Peyer's patch (tissue), 4 donors: ENCODE measurements at regions not wholly inside any gene's neighbourhood (a gene's known extent, or its start where the extent isn't known, plus 50 kb on each side); places are given as distances from the start of the nearest gene placed in this dataset.
A peak's percentile ranks its signal among the peaks of the same experiment; 100 is the strongest.

Experiments
- DNase-seq, 3 donors: peaks; one replicate each; pipeline ENCODE4 v3.0.0-alpha.2; 2017 to 2019
- H3K27ac ChIP-seq, 4 donors: fragments of 200-600 bp; sonication (generic); one replicate each; pipeline ENCODE4 v1.5.1; 2016 to 2019
- H3K27me3 ChIP-seq, 2 donors: fragments of 200-600 bp; sonication (generic); one replicate each; pipeline ENCODE4 v1.5.1; 2019
- H3K36me3 ChIP-seq, 3 donors: fragments of 200-600 bp; sonication (generic); one replicate each; pipeline ENCODE4 v1.5.1; 2016 to 2019
- H3K4me1 ChIP-seq, 4 donors: fragments of 200-600 bp; sonication (generic); one replicate each; pipeline ENCODE4 v1.5.1; 2016 to 2019
- H3K4me3 ChIP-seq, 4 donors: fragments of 200-600 bp; sonication (generic); 1 replicate in 3 of 4; 2 replicates in 1 of 4; pipeline ENCODE4 v1.5.1; 2016 to 2019; ENCODE audit warnings: mild to moderate bottlenecking in 1 of 4
- H3K9me3 ChIP-seq, 4 donors: fragments of 200-600 bp; sonication (generic); one replicate each; pipeline ENCODE4 v1.5.1; 2016 to 2019; ENCODE audit warnings: mild to moderate bottlenecking in 1 of 4
- CTCF ChIP-seq, 6 experiments: fragments of 450-650 bp in 4 of 6; fragments of 200-600 bp in 2 of 6; sonication (generic) in 1 of 6; IDR thresholded peaks; one replicate each; pipeline ENCODE4 v1.5.1; 2017 to 2019; ENCODE audit warnings: antibody characterized with exemption in 6 of 6, mild to moderate bottlenecking in 3 of 6, moderate library complexity in 1 of 6
- POLR2A ChIP-seq, 2 donors: fragments of 450-650 bp; IDR thresholded peaks; one replicate each; pipeline ENCODE4 v1.5.1; 2017; ENCODE audit warnings: antibody characterized with exemption in 2 of 2, mild to moderate bottlenecking in 2 of 2, moderate library complexity in 2 of 2

DNA sequence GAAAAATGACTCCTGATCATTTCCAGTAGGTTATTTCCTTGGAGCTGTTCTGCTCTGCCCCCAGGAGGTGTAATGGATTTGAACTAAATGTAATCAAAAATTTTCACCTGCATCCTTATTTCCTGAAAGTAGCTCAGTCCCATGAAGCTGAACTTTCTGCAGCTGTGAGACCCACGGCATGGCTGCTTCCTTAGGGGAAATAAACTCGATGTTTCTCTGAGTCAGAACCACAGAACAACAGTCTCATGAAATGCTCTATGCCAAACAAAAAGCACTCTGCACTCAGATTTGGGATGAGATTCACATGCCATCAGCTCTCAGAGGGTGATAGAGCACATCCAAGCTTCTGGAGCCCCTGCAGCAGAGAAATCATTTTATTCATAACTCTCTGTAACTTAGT, 224.1 kb upstream of the PLEKHG7 start:
- H3K27me3 ChIP-seq = no peaks in the 10 kb centered on the region

DNA sequence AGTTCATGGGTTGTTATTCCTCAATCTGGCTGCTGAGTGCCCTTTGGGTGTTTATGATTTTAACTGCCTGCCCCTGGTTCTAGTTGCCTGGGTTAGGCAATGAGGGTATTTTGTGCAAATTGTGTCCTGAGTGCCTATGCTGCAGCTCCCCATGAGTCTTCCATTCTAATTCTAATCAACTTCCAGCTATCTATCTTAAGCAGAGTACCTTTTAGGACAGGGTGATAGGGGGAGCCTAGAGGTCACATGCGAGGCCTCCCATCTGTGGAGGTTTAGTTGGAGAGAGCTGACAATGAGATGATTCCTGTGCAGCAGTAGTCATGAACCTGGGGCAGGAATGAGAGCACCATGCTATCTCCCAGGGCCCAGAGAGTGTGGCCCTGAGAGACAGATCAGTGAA, 225.9 kb upstream of the PLEKHG7 start:
- TF ChIP-seq CTCF (IDR thresholded peaks at IDR 0.05) (no peak), POLR2A (IDR thresholded peaks at IDR 0.05) (no peak)
- no peaks in the 10 kb centered on the region for H3K9me3 ChIP-seq
- no peaks in the 10 kb centered on the region for H3K36me3 ChIP-seq
- no peaks in the 10 kb centered on the region for H3K27me3 ChIP-seq
- no peak for DNase-seq
- no peaks in the 10 kb centered on the region for H3K4me1 ChIP-seq
- H3K27ac ChIP-seq = peak overlapping the region in 1 of 4 donors; percentile 11
- H3K4me3 ChIP-seq = no peak overlapping the region

More for the DNA sequence above, 224.1 kb upstream of the PLEKHG7 start:
- Histone ChIP-seq H3K9me3 (no peaks in the 10 kb centered on the region), H3K36me3 (no peaks in the 10 kb centered on the region), H3K4me1 (no peaks in the 10 kb centered on the region), H3K27ac (peak overlapping the region in 1 of 4 donors; percentile 8), H3K4me3 (no peak overlapping the region)
- TF ChIP-seq CTCF (IDR thresholded peaks at IDR 0.05) (no peak), POLR2A (IDR thresholded peaks at IDR 0.05) (no peak)
- DNase-seq = no peak

DNA sequence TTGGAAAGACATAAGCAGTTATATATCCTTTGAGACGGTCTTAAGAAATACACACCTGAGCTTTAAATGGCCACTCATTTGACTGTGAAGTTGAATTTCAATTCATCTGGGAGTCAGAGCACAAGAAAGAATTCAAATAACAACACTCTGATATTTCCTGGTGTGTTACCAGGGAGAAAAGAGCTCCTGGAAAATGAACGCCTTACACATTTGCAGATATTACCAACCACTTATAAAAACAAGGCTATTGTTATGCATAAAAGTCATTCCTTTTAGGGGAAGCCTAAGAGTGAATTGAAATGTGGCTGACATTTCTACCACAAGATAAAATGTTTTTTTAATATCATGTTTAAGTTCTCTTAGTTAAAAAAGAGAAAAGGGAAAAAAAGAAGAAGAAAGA, 229.2 kb upstream of the PLEKHG7 start:
- no peak for TF ChIP-seq POLR2A (IDR thresholded peaks at IDR 0.05)
- no peak for TF ChIP-seq CTCF (IDR thresholded peaks at IDR 0.05)
- Histone ChIP-seq H3K9me3 (no peaks in the 10 kb centered on the region), H3K27ac (peak overlapping the region in 1 of 4 donors; percentile 7), H3K36me3 (no peaks in the 10 kb centered on the region), H3K4me3 (no peak overlapping the region), H3K4me1 (peaks cover 0 to 10% (median 2%) of the 10 kb centered on the region in 4 donors), H3K27me3 (no peaks in the 10 kb centered on the region)
- DNase-seq = no peak

- H3K4me1 ChIP-seq = peaks cover 0 to 10% (median 2%) of the 10 kb centered on the region in 4 donors
- H3K9me3 ChIP-seq = no peaks in the 10 kb centered on the region
- TF ChIP-seq CTCF (IDR thresholded peaks at IDR 0.05) = no peak
- no peak for TF ChIP-seq POLR2A (IDR thresholded peaks at IDR 0.05)
- H3K4me3 ChIP-seq = no peak overlapping the region
- peak overlapping the region in 2 of 4 donors; percentile 11 to 75 for H3K27ac ChIP-seq
- H3K36me3 ChIP-seq = no peaks in the 10 kb centered on the region
- no peak for DNase-seq
- no peaks in the 10 kb centered on the region for H3K27me3 ChIP-seq
These were observed 230.6 kb upstream of the PLEKHG7 start for GRCh38 chr12:92472201-92472600.

DNA sequence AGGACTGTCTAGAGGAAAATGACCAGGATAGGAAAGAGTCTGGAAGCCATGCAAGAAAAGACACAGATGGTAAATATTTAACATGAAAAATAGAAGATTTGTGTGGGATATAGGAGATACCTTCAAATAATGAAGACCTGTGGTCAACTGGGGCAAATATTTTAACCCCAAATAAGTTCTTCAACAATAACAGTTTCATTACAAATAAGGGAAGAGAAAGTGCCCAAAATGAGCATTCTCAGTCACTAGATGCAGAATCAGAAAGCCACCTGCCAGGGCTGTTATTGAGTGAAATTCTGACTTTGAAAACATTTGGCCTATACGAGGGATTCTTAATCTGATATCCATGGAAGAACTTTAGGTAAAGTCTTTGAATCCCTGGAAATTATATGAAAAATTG, 231.2 kb upstream of the PLEKHG7 start:
- TF ChIP-seq POLR2A (IDR thresholded peaks at IDR 0.05) = no peak
- no peak for TF ChIP-seq CTCF (IDR thresholded peaks at IDR 0.05)
- no peak for DNase-seq
- Histone ChIP-seq H3K36me3 (no peaks in the 10 kb centered on the region), H3K9me3 (no peaks in the 10 kb centered on the region), H3K4me3 (no peak overlapping the region), H3K27ac (peak overlapping the region in 2 of 4 donors; percentile 75 to 76), H3K4me1 (peaks cover 0 to 10% (median 2%) of the 10 kb centered on the region in 4 donors), H3K27me3 (no peaks in the 10 kb centered on the region)

DNA sequence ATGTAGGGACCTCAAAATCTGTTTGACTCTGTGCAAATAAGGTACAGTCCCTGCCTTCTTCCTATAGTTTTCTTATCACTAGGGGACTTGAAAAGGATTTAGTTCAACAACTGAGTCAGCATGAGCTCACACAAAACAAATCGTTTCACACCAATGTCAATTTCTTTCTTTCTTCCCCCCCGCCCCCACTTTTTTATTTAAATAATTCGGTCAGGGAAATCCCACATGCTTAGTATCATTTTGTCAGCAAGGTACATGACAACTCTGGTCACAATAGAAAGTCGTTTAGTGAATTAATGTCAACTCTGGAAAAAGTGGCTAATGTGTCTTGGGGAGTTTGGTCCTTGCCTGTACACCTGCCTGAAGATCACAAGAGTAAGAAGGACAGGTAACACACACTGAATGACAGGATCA, 232.2 kb upstream of the PLEKHG7 start:
- Histone ChIP-seq H3K9me3 (no peaks in the 10 kb centered on the region), H3K27ac (peak overlapping the region in 2 of 4 donors; percentile 75 to 76), H3K4me3 (no peak overlapping the region), H3K36me3 (no peaks in the 10 kb centered on the region), H3K27me3 (no peaks in the 10 kb centered on the region), H3K4me1 (peaks cover 0 to 10% (median 2%) of the 10 kb centered on the region in 4 donors)
- TF ChIP-seq POLR2A (IDR thresholded peaks at IDR 0.05) = no peak
- TF ChIP-seq CTCF (IDR thresholded peaks at IDR 0.05) = no peak
- no peak for DNase-seq
